HCEC 1CT (cell line): ENCODE measurements at regions not wholly inside any gene's neighbourhood (a gene's known extent, or its start where the extent isn't known, plus 50 kb on each side); places are given as distances from the start of the nearest gene placed in this dataset.
"Not testable (repeated sequence)": the region's sequence is repeated elsewhere in the genome, so short reads cannot be mapped to it uniquely, and the experiment has no call there.

ENCODE experiments used
- DNase-seq: peaks from one replicate; pipeline ENCODE4 v3.0.0-alpha.2; 2017

GRCh38 chr4:136002316-136002715 lies 1530.0 kb downstream of the PCDH18 start:
- no peak for DNase-seq

DNA sequence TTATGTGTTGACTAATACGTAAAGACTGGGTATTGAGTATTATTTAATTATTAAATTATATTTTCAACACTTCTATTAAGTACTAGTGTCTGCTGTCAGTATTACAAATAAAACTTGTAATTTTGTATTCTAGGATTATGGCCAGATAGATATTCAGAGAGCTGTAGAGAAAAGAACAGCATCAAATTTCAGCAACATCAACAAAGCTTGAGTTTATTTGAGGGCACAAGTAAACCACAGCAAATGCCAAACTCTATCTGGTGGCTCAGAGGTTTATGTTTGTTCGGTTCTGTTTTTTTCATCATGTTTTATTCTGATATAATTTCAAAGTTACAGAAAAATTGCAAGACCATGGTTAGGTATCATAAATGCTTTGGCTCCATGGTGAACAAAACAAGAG lies 1530.5 kb downstream of the PCDH18 start:
- DNase-seq = no peak

DNA sequence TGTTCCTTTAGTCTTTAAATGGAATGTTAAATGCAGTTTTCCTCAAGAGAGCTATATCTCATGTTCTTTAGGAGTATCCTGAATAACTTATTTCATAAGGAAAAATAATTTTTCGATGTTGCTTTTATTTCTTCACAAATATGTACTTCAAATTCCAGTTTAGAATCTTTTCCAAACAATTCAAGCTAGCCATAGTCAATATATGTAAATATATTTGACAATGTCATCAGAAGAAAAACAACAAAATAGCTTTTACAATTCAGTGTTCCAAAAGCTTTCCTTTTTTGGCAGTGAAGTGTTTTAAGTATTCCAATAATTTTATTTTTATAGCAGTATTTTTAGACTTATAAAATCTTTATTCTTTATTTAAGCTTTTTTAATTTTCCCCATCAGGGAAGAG lies 1532.0 kb downstream of the PCDH18 start:
- DNase-seq = no peak

GRCh38 chr4:135994360-135994759 lies 1537.9 kb downstream of the PCDH18 start:
- no peak for DNase-seq

- no peak for DNase-seq
Observed at GRCh38 chr4:135976860-135977259, 1555.4 kb downstream of the PCDH18 start.

DNA sequence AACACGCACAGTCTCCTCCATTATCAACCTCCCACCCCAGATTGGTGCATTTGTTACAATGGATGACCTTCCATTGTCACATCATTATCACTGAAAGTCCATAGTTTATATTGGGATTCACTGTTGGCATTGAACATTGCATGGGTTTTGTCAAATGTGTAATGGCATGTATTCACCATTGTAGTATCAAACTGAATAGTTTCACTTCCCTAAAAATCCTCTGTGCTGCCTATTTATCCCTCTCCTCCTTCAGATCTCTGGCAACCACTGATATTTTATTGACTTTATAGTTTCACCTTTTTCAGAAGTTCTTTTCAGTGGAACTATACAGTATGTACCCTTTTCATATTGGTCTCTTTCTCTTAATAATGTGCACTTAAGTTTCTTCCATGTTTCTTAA lies 1565.4 kb downstream of the PCDH18 start:
- no peak for DNase-seq

GRCh38 chr4:135963009-135963408 lies 1569.3 kb downstream of the PCDH18 start:
- no peak for DNase-seq

GRCh38 chr4:135949931-135950330 lies 1582.4 kb downstream of the PCDH18 start:
- no peak for DNase-seq

- no peak for DNase-seq
Observed at GRCh38 chr4:135948797-135949196, 1583.5 kb downstream of the PCDH18 start.

DNA sequence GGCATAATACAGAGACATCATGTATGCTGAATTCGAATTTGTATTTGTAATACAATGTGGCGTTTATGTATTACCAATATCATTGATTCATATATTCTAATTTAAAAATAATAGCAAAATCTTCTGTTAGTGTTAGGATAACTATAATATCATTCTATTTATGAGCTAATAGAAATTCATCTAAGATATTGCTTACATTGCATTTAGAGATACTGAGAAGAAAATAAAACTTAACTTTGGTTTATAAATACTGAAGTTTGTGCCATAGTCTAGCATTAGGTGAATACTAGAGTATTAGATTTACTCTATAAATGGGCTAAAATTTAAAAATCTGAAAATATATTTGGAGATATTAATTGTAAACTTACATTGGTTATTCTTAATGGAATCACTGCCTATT lies 1590.6 kb downstream of the PCDH18 start:
- no peak for DNase-seq

- no peak for DNase-seq
Observed at GRCh38 chr4:135934026-135934425, 1598.3 kb downstream of the PCDH18 start.

DNA sequence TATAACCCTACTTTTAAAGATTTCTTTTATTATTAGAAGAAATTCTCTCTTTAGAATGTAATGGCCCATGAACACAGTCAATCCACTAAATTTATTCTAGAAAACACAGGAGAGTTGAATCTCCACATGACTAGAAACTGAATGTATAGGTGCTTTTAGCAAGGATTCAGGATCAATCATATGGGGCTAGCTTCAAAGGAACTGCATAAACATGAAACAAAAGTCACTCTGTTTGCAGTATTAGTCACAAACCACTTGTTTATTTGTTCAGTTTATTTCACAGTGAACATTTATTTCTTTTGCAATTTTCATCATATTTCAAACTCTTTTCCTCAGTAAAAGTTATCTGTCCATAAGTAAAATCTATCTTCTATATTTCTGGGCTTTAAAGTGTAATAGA lies 1604.6 kb downstream of the PCDH18 start:
- DNase-seq = no peak

DNA sequence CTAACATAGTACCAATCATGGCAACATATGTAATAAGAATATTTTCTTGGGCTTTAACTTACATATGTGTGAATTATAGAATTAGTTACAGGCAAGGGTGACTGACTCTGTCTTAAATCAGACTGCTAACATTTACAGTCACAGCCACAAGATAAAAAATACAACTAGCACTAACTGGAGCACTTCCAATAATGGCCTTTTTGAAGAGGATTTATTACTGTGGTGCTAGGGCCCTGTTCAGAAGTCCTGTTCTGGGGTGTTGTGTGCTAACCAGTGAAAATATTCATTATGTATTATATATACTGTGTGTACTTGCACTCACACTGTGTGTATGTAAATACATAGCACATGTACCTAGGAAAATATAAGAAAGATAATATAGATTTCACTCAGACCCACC lies 1611.2 kb downstream of the PCDH18 start:
- no peak for DNase-seq

- DNase-seq = no peak
Observed at GRCh38 chr4:135917011-135917410, 1615.3 kb downstream of the PCDH18 start.

DNA sequence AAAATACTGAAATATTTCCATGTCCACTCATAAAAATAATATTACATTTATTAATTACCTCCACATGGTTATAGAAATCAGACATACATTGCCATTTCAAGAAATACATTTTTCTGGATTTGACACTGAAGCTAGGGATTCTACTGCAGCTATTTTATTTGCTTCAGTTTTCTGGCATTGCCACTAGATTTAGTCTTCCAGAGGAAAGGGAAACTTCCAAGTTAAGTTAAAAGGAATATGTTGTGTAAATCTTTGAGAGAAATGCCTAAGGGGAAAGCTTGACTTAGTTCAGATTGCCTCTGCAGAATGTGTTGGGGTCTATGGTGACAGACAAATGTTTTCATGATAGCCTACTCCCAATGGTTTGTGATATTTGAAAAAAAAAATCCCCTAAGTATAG lies 1631.3 kb downstream of the PCDH18 start:
- DNase-seq = no peak

DNA sequence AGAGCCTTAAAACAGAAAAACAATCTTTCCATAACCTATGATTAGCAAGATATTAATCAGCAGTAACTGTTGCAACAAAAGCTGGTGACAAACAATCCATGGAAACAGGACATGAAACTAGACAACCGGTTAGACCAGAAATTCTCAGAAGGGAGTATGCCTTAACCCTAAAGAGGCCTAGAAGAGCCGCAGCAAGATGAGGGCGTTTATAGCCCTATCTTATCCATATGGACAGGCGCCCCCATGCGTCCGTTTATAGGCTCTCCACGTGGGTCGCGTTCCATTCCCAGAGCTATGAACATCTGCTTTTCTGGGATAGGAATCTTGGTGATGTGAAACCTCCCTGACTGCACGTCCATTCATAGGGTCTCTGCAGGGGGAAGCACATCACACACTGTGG lies 1662.7 kb upstream of the PABPC4L start:
- not testable (repeated sequence) for DNase-seq

- DNase-seq = no peak
Observed at GRCh38 chr4:135840781-135841180, 1639.2 kb upstream of the PABPC4L start.

DNA sequence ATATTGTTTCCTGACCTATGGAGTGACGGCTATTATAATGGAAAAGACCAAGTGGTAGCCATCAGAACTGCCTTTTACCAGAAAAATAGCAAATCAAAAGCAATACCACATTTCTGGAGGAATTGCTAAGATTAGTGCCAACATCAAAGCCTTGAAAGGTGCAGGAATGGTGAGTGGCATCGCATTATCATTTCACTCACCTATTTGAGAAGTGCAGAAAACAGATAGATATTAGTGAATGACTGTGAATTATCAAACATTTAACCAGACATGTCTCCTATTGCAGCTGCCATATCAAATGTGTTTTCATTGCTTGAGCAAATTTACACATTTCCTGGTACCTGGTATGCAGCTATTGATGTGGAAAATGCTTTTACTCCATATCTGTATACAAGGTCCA lies 1638.1 kb upstream of the PABPC4L start:
- DNase-seq = no peak

- no peak for DNase-seq
Observed at GRCh38 chr4:135838889-135839288, 1637.3 kb upstream of the PABPC4L start.

- no peak for DNase-seq
Observed at GRCh38 chr4:135834471-135834870, 1632.9 kb upstream of the PABPC4L start.

- DNase-seq = no peak
Observed at GRCh38 chr4:135833529-135833928, 1631.9 kb upstream of the PABPC4L start.

DNA sequence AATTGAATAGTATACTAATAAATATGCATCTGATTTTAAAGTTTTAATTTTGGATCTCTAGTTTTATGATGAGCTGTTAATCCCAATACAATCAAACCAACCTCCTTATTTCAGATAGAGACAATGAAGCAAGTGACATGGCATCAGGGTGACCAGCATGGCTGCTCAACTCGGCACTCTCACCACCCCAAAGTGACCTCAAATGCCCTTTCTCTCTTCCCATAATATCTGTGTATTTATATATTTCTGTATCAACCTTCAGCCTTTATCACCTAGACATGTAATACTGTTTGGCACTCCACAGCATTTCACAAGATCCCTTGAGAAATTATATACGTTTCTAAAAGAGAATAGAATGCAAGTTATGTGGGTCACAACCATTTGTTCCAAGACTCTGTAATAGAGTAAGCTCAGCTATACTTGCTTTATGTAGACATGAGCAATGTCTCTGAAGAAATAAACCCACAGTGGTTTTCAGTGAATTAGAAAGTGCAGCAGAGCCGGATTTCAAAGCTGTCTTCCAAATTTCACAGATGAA lies 1623.2 kb upstream of the PABPC4L start:
- DNase-seq = no peak

- DNase-seq = no peak
Observed at GRCh38 chr4:135804785-135805184, 1603.2 kb upstream of the PABPC4L start.

GRCh38 chr4:135777361-135777760 lies 1575.8 kb upstream of the PABPC4L start:
- no peak for DNase-seq

DNA sequence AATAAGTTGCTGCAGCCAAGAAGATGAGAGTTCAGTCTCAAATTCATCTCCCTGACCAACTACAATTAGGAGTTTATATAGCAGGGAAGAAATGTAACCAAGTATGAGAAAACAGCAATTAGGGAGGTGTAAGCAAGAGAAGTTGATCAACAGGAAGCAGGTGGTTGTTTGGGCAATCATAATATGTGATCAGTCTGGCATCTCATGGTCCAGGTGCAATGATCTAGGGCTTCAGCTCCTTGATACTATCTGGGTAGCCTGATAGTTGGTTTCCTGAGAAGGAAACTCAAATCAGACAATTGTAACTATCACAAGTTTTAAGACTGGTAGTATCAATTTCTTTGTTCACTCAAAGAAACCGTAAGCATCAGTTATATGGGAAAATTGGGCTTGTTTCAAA lies 1574.3 kb upstream of the PABPC4L start:
- no peak for DNase-seq

DNA sequence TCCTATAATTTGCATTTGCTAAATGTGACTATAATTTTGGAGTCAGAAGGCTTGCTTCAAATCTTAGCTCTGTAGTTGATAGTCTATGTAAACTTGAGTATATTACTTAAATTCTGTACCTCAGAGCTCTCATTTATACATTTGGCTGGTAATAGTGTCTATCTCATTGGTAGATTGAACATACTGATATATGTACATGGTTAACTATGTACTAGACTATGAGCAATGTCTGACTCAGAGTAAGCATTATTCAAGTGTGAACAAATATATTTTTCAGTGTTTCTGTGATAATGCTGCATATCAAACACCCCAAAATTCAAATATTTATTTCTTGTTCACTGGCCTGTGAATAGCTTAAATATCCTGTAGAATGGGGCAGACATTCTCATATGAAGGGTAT lies 1568.9 kb upstream of the PABPC4L start:
- no peak for DNase-seq
